ENCODE measurements at regions not wholly inside any gene's neighbourhood (a gene's known extent, or its start where the extent isn't known, plus 50 kb on each side); places are given as distances from the start of the nearest gene placed in this dataset.

DNA sequence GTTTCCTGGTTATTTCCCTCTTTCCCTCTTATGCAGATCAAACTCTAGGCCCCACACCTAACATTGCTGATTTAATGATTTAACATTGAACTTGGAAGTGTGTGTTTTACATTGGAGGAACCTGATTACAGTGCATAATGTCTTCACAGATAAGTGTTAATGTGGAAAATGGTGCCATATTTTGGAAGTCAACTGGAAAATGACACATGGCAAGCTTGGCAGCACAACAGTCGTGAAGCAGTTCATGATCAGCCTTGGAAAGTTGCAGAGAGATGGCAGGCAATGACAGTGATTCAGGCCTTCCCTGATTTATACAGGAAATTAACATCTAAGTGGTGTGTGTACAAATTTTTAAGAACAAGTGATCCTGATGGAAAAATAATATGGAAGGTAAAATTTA is 80.0 kb upstream of the CTNND2 start:
- H3K36me3 ChIP-seq (ENCODE audit: control insufficient read depth in 2 of 2, insufficient read depth in 1 of 2, low read length in 2 of 2), result no peaks in the 10 kb centered on the region
- no peak overlapping the region for H3K27ac ChIP-seq (ENCODE audit: extremely low read depth, low read depth, low read length)
- CTCF ChIA-PET, result no interaction called here
- no peak overlapping the region for H3K4me3 ChIP-seq (ENCODE audit: low read depth, low read length)
- H3K9me3 ChIP-seq (ENCODE audit: control insufficient read depth, insufficient read depth, low read depth, low read length), result no peaks in the 10 kb centered on the region
- no peaks in the 10 kb centered on the region for H3K4me1 ChIP-seq (ENCODE audit: control insufficient read depth, insufficient read depth, low read length)
- no peak for TF ChIP-seq ZBTB21 (tag by site-specific recombination; IDR thresholded peaks at IDR 0.05)
- TF ChIP-seq ZNF248 (tag by site-specific recombination; IDR thresholded peaks at IDR 0.05), result no peak
- no peak for TF ChIP-seq ZNF121 (tag by site-specific recombination; IDR thresholded peaks at IDR 0.05)
- TF ChIP-seq ZNF19 (tag by site-specific recombination; IDR thresholded peaks at IDR 0.05; ENCODE audit: low read depth), result no peak
- no peak for TF ChIP-seq ZNF555 (tag by site-specific recombination; conservative IDR thresholded peaks at IDR 0.05)
- POLR2A ChIA-PET, result no interaction called here

DNA sequence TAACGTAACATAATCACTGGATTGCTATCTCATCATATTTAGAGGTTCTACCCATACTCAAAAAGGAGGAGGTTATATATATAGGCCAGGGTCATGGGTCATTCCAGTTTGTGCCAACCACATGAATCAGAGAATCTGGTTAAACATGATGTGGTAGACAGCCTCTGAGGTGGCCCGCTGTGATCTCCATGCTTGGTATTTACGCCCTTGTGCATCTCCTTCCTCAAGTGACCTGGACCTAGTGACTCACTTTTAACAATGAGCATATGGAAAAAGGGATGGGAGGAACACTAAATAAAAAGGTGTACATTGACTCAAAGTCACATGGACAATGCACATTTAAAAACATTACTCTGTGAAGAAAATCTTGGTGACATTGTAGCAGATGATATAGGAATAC is 77.7 kb upstream of the CTNND2 start:
- H3K9me3 ChIP-seq (ENCODE audit: control insufficient read depth, insufficient read depth, low read depth, low read length), result no peaks in the 10 kb centered on the region
- H3K4me1 ChIP-seq (ENCODE audit: control insufficient read depth, insufficient read depth, low read length), result no peaks in the 10 kb centered on the region
- TF ChIP-seq PRDM1 (tag by site-specific recombination; IDR thresholded peaks at IDR 0.05) (no peak), ZNF350 (tag by site-specific recombination; IDR thresholded peaks at IDR 0.05) (no peak), ZNF747 (tag by site-specific recombination; IDR thresholded peaks at IDR 0.05) (no peak), ZNF394 (tag by site-specific recombination; IDR thresholded peaks at IDR 0.05; ENCODE audit: borderline replicate concordance) (no peak), ZEB2 (tag by site-specific recombination; IDR thresholded peaks at IDR 0.05) (no peak), ZNF341 (tag by site-specific recombination; IDR thresholded peaks at IDR 0.05; ENCODE audit: low read depth) (no peak), ZNF221 (tag by site-specific recombination; IDR thresholded peaks at IDR 0.05; ENCODE audit: borderline replicate concordance) (no peak), ZNF433 (tag by site-specific recombination; IDR thresholded peaks at IDR 0.05; ENCODE audit: low read depth) (no peak)
- TF ChIP-seq, protein P1, sequence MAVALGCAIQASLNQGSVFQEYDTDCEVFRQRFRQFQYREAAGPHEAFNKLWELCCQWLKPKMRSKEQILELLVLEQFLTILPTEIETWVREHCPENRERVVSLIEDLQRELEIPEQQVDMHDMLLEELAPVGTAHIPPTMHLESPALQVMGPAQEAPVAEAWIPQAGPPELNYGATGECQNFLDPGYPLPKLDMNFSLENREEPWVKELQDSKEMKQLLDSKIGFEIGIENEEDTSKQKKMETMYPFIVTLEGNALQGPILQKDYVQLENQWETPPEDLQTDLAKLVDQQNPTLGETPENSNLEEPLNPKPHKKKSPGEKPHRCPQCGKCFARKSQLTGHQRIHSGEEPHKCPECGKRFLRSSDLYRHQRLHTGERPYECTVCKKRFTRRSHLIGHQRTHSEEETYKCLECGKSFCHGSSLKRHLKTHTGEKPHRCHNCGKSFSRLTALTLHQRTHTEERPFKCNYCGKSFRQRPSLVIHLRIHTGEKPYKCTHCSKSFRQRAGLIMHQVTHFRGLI (tag by site-specific recombination; IDR thresholded peaks at IDR 0.05), result no peak
- TF ChIP-seq, protein P2, sequence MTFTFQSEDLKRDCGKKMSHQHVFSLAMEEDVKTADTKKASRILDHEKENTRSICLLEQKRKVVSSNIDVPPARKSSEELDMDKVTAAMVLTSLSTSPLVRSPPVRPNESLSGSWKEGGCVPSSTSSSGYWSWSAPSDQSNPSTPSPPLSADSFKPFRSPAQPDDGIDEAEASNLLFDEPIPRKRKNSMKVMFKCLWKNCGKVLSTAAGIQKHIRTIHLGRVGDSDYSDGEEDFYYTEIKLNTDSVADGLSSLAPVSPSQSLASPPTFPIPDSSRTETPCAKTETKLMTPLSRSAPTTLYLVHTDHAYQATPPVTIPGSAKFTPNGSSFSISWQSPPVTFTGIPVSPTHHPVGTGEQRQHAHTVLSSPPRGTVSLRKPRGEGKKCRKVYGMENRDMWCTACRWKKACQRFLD (tag by site-specific recombination; IDR thresholded peaks at IDR 0.05), result no peak
- TF ChIP-seq, protein P3, sequence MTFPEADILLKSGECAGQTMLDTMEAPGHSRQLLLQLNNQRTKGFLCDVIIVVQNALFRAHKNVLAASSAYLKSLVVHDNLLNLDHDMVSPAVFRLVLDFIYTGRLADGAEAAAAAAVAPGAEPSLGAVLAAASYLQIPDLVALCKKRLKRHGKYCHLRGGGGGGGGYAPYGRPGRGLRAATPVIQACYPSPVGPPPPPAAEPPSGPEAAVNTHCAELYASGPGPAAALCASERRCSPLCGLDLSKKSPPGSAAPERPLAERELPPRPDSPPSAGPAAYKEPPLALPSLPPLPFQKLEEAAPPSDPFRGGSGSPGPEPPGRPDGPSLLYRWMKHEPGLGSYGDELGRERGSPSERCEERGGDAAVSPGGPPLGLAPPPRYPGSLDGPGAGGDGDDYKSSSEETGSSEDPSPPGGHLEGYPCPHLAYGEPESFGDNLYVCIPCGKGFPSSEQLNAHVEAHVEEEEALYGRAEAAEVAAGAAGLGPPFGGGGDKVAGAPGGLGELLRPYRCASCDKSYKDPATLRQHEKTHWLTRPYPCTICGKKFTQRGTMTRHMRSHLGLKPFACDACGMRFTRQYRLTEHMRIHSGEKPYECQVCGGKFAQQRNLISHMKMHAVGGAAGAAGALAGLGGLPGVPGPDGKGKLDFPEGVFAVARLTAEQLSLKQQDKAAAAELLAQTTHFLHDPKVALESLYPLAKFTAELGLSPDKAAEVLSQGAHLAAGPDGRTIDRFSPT (tag by site-specific recombination; IDR thresholded peaks at IDR 0.05), result no peak
- TF ChIP-seq, protein P4, sequence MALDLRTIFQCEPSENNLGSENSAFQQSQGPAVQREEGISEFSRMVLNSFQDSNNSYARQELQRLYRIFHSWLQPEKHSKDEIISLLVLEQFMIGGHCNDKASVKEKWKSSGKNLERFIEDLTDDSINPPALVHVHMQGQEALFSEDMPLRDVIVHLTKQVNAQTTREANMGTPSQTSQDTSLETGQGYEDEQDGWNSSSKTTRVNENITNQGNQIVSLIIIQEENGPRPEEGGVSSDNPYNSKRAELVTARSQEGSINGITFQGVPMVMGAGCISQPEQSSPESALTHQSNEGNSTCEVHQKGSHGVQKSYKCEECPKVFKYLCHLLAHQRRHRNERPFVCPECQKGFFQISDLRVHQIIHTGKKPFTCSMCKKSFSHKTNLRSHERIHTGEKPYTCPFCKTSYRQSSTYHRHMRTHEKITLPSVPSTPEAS (tag by site-specific recombination; IDR thresholded peaks at IDR 0.05), result no peak
- ChIA-PET CTCF (no interaction called here), POLR2A (no interaction called here)
- no peaks in the 10 kb centered on the region for H3K36me3 ChIP-seq (ENCODE audit: control insufficient read depth in 2 of 2, insufficient read depth in 1 of 2, low read length in 2 of 2)
- no peak overlapping the region for H3K27ac ChIP-seq (ENCODE audit: extremely low read depth, low read depth, low read length)
- H3K4me3 ChIP-seq (ENCODE audit: low read depth, low read length), result no peak overlapping the region

DNA sequence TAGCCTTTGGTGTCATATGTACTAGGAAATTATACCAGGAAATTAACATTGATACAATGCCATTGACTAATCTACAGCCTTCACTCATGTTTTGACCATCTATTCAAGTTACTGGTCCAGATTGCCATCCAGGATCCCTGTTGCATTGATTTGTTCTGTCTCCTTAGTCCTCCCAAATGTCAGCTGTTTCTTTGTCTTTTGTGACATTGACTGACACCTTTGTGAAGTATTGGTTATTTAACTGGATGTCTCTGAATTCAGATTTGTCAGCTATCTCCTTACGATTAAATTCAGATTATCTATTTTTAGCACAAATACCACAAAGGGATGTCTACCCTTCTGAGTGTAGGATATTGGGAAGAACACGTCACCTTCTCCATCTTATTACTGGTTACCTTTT is 73.7 kb upstream of the CTNND2 start:
- ChIA-PET CTCF (no interaction called here), POLR2A (no interaction called here)
- Histone ChIP-seq H3K27ac (ENCODE audit: extremely low read depth, low read depth, low read length) (no peak overlapping the region), H3K4me1 (ENCODE audit: control insufficient read depth, insufficient read depth, low read length) (no peaks in the 10 kb centered on the region), H3K4me3 (ENCODE audit: low read depth, low read length) (no peak overlapping the region), H3K36me3 (ENCODE audit: control insufficient read depth in 2 of 2, insufficient read depth in 1 of 2, low read length in 2 of 2) (no peaks in the 10 kb centered on the region), H3K9me3 (ENCODE audit: control insufficient read depth, insufficient read depth, low read depth, low read length) (no peaks in the 10 kb centered on the region)
- no peak for TF ChIP-seq PRDM1 (tag by site-specific recombination; IDR thresholded peaks at IDR 0.05)
- TF ChIP-seq SP3 (tag by site-specific recombination; IDR thresholded peaks at IDR 0.05), result no peak
- TF ChIP-seq ZBTB20 (tag by site-specific recombination; IDR thresholded peaks at IDR 0.05), result no peak
- TF ChIP-seq, protein P5, sequence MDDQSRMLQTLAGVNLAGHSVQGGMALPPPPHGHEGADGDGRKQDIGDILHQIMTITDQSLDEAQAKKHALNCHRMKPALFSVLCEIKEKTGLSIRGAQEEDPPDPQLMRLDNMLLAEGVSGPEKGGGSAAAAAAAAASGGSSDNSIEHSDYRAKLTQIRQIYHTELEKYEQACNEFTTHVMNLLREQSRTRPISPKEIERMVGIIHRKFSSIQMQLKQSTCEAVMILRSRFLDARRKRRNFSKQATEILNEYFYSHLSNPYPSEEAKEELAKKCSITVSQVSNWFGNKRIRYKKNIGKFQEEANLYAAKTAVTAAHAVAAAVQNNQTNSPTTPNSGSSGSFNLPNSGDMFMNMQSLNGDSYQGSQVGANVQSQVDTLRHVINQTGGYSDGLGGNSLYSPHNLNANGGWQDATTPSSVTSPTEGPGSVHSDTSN (CRISPR knock-in tag; IDR thresholded peaks at IDR 0.05), result no peak
